ENCODE measurements at regions not wholly inside any gene's neighbourhood (a gene's known extent, or its start where the extent isn't known, plus 50 kb on each side); places are given as distances from the start of the nearest gene placed in this dataset.
"Not testable (repeated sequence)": the region's sequence is repeated elsewhere in the genome, so short reads cannot be mapped to it uniquely, and the experiment has no call there.

- no peak for DNase-seq
Measured at GRCh38 chr3:118765636-118766305, 268.9 kb downstream of the IGSF11 start.

- no peak for DNase-seq
Measured at GRCh38 chr3:118766306-118766669, 268.4 kb downstream of the IGSF11 start.

- no peak for DNase-seq
Measured at GRCh38 chr3:118772036-118772435, 262.6 kb downstream of the IGSF11 start.

- DNase-seq, result no peak
Measured at GRCh38 chr3:118772547-118773011, 262.1 kb downstream of the IGSF11 start.

GRCh38 chr3:118775021-118775420 lies 259.6 kb downstream of the IGSF11 start:
- no peak for DNase-seq

GRCh38 chr3:118778201-118778600 lies 256.4 kb downstream of the IGSF11 start:
- no peak for DNase-seq

- no peak for DNase-seq
Measured at GRCh38 chr3:118781232-118781631, 253.4 kb downstream of the IGSF11 start.

GRCh38 chr3:118781839-118782238 lies 252.8 kb downstream of the IGSF11 start:
- no peak for DNase-seq

- DNase-seq, result no peak
Measured at GRCh38 chr3:118782755-118783202, 251.9 kb downstream of the IGSF11 start.

- DNase-seq, result no peak
Measured at GRCh38 chr3:118785415-118785814, 249.2 kb downstream of the IGSF11 start.

GRCh38 chr3:118791246-118791645 lies 243.4 kb downstream of the IGSF11 start:
- DNase-seq, result no peak

- DNase-seq, result no peak
Measured at GRCh38 chr3:118792191-118792590, 242.5 kb downstream of the IGSF11 start.

GRCh38 chr3:118793176-118793575 lies 241.5 kb downstream of the IGSF11 start:
- no peak for DNase-seq

GRCh38 chr3:118799303-118799702 lies 235.3 kb downstream of the IGSF11 start:
- DNase-seq, result no peak

- DNase-seq, result no peak
Measured at GRCh38 chr3:118801899-118802298, 232.7 kb downstream of the IGSF11 start.

GRCh38 chr3:118802325-118803095 lies 232.1 kb downstream of the IGSF11 start:
- DNase-seq, result no peak

GRCh38 chr3:118803096-118803476 lies 231.6 kb downstream of the IGSF11 start:
- DNase-seq, result no peak

- no peak for DNase-seq
Measured at GRCh38 chr3:118805007-118805406, 229.6 kb downstream of the IGSF11 start.

- no peak for DNase-seq
Measured at GRCh38 chr3:118806423-118806822, 228.2 kb downstream of the IGSF11 start.

- DNase-seq, result not testable (repeated sequence)
Measured at GRCh38 chr3:118807349-118807748, 227.3 kb downstream of the IGSF11 start.

GRCh38 chr3:118808723-118809122 lies 225.9 kb downstream of the IGSF11 start:
- no peak for DNase-seq

GRCh38 chr3:118809696-118810498 lies 224.7 kb downstream of the IGSF11 start:
- no peak for DNase-seq

- no peak for DNase-seq
Measured at GRCh38 chr3:118810499-118811035, 224.1 kb downstream of the IGSF11 start.
